PC-9 (cell line): ENCODE measurements at regions not wholly inside any gene's neighbourhood (a gene's known extent, or its start where the extent isn't known, plus 50 kb on each side); places are given as distances from the start of the nearest gene placed in this dataset.

Experiments used
- CTCF ChIP-seq: fragments of 200-600 bp; sonication (generic); conservative IDR thresholded peaks from 2 replicates; pipeline ENCODE4 v1.6.1; 2017; ENCODE audit warnings: mixed run types, antibody characterized with exemption, mild to moderate bottlenecking, moderate library complexity
- EZH2 ChIP-seq: fragments of 200-600 bp; sonication (generic); IDR thresholded peaks from 2 replicates; pipeline ENCODE4 v1.8.0; 2017; ENCODE audit warnings: antibody characterized with exemption, low read depth

- TF ChIP-seq CTCF (no peak), EZH2 (no peak)
Observed at GRCh38 chr9:108019821-108020220, 530.3 kb upstream of the KLF4 start.
